ENCODE measurements at regions not wholly inside any gene's neighbourhood (a gene's known extent, or its start where the extent isn't known, plus 50 kb on each side); places are given as distances from the start of the nearest gene placed in this dataset.

DNA sequence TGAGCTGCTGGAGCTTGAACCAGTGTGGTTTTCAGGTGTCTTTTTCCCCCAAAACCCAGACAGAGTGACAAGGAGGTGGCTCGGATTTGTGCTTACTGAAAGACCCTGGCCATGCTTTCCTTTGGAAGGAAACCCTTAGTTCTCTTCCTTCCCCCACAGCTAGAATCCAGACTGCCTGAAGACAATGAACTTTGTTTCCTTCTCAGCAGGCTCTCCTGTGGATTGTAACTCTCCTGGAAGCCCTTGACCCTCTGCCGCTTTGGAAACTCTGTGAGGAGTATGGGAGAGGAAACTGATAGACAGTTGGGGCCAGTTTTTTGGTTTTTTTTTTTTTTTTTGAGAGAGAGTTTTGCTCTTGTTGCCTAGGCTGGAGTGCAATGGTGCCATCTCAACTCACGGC is 62.1 kb upstream of the SESN3 start:
- Histone ChIP-seq H3K27ac (no peak overlapping the region), H3K27me3 (no peaks in the 10 kb centered on the region), H3K9me3 (no peaks in the 10 kb centered on the region), H3K4me1 (peaks cover 0 to 4% (median 0%) of the 10 kb centered on the region in 4 donors), H3K4me3 (no peak overlapping the region), H3K36me3 (no peaks in the 10 kb centered on the region)
- intact Hi-C loops (cut with DNase I): no loop called here
- 100% methylated on average over 2 of the region's 3 CpGs for WGBS (ENCODE audit: insufficient coverage, low coverage, low lambda C conversion rate, missing lambda C conversion rate)
- no peak for ATAC-seq
- DNase-seq: no peak
- TF ChIP-seq POLR2A (IDR thresholded peaks at IDR 0.05): no peak
- TF ChIP-seq, protein P1, sequence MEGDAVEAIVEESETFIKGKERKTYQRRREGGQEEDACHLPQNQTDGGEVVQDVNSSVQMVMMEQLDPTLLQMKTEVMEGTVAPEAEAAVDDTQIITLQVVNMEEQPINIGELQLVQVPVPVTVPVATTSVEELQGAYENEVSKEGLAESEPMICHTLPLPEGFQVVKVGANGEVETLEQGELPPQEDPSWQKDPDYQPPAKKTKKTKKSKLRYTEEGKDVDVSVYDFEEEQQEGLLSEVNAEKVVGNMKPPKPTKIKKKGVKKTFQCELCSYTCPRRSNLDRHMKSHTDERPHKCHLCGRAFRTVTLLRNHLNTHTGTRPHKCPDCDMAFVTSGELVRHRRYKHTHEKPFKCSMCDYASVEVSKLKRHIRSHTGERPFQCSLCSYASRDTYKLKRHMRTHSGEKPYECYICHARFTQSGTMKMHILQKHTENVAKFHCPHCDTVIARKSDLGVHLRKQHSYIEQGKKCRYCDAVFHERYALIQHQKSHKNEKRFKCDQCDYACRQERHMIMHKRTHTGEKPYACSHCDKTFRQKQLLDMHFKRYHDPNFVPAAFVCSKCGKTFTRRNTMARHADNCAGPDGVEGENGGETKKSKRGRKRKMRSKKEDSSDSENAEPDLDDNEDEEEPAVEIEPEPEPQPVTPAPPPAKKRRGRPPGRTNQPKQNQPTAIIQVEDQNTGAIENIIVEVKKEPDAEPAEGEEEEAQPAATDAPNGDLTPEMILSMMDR (IDR thresholded peaks at IDR 0.05): no peak

DNA sequence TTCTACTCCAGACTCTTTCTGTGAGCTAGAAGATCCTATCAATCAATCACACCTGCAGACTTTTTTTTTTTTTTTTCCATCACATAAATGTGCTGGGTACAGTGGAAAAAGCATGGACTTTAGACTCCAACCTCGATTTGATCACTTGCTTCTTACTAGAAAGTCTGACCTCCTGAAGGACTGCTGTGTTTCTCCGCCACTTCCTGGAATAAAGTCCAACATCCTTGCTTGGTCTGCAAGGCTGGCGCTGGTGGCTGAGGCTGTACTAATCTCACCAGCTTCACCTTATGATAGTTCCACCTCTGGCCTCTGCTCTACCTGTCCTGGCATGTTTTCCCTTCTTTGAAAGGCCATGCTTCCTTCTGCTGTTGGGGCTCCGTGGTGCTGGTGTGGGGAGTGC is 60.9 kb upstream of the SESN3 start:
- no peak overlapping the region for H3K4me3 ChIP-seq
- ATAC-seq (no peak), DNase-seq (no peak)
- intact Hi-C loops (cut with DNase I): no loop called here
- H3K9me3 ChIP-seq: no peaks in the 10 kb centered on the region
- WGBS (ENCODE audit: insufficient coverage, low coverage, low lambda C conversion rate, missing lambda C conversion rate): 54% methylated on average over 4 of the region's 4 CpGs
- H3K36me3 ChIP-seq: no peaks in the 10 kb centered on the region
- H3K27ac ChIP-seq: no peak overlapping the region
- peaks cover 0 to 4% (median 0%) of the 10 kb centered on the region in 4 donors for H3K4me1 ChIP-seq
- no peak for TF ChIP-seq POLR2A (IDR thresholded peaks at IDR 0.05)
- TF ChIP-seq, protein P1 (IDR thresholded peaks at IDR 0.05): no peak
- H3K27me3 ChIP-seq: no peaks in the 10 kb centered on the region

DNA sequence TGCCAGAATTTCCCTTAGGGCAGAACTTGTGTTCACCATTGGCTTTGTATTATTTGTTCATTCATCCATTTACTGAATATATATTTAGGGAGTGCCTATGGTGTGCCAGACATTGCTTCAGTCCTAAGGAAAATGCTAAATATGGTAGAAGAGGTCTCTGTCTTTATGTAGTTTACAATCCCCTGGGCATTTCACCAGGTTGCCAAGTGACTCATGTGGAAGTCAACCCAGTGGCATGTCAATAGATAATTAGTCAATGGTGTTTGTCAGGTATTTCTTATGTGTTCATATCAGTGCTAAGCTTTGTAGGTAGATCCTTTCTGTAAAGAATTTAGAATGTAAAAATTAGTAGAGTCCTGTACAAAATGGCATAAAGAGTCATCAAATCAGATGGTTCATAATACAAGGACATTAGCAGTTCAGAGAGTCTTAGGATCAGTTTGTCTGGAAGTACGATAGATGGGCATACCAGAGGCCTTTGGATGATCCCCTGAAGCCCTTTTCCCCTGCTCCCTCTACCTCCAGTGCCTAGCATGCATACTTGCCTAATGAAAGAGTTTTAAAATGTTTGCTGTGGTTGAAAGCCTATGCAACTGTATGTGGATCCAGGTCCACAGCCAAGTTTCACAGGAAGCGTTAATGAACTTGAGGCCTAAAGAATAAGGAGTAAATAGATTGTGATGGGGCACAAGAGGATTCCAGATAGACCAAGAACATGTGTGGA is 58.5 kb upstream of the SESN3 start:
- intact Hi-C loops (cut with DNase I): no loop called here
- Histone ChIP-seq H3K36me3 (no peaks in the 10 kb centered on the region), H3K27ac (no peak overlapping the region), H3K4me1 (no peaks in the 10 kb centered on the region), H3K9me3 (no peaks in the 10 kb centered on the region), H3K4me3 (no peak overlapping the region), H3K27me3 (no peaks in the 10 kb centered on the region)
- WGBS (ENCODE audit: insufficient coverage, low coverage, low lambda C conversion rate, missing lambda C conversion rate): 91% methylated on average over 1 of the region's 2 CpGs
- DNase-seq (no peak), ATAC-seq (peak in 1 of 4 donors; percentile 50)
- TF ChIP-seq POLR2A (IDR thresholded peaks at IDR 0.05): no peak
- TF ChIP-seq, protein P1 (IDR thresholded peaks at IDR 0.05): no peak

DNA sequence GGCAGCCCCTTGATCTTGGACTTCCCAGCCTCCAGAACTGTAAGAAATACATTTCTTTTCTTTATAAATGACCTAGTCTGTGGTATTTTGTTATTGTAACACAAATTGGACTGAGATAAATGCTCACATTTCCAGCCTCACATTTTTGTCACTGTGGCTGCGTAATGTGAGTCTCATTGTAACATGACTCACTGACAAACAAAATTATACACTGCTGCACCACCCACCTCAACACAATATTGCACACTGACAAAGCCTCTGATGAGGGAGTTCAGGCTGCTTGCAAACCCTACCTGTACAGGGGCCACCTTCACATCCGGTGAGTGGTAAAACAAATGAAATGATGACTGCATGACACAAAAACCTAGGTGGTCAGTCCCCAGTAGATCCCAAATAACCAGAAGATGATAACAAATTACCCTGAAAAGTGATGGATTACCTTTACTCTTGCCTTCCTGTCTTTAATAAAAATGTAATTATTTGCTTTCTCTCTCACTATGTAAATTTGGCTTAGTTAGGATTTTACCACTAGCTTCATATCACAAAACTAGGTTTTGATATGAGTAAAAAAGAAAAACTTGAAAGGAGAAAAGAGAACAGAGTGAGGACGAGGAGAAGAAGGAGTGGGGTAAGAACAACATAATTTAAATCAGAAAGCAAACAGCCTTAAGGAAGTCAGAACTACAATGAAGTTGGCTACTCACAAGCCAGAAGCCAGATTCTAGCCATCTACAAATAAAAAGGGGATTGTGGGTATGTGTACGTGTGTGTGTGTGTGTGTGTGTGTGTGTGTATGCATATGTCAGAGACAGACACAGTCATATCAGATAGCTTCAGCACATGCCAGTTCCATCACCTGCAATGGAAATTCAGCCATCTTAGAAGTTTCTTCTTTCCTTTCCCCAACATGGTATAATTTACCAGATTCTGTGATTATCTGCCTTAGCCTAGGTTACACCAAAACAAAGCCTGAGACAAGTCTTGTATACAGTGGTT is 53.4 kb upstream of the SESN3 start:
- WGBS (ENCODE audit: insufficient coverage, low coverage, low lambda C conversion rate, missing lambda C conversion rate): 87% methylated on average over 4 of the region's 4 CpGs
- H3K4me3 ChIP-seq: no peak overlapping the region
- H3K9me3 ChIP-seq: no peaks in the 10 kb centered on the region
- DNase-seq: no peak
- H3K27ac ChIP-seq: peak overlapping the region in 1 of 3 donors; percentile 72
- ATAC-seq: no peak
- H3K27me3 ChIP-seq: no peaks in the 10 kb centered on the region
- peaks cover 0 to 28% (median 5%) of the 10 kb centered on the region in 4 donors for H3K4me1 ChIP-seq
- no peaks in the 10 kb centered on the region for H3K36me3 ChIP-seq
- intact Hi-C loops (cut with DNase I): no loop called here
- TF ChIP-seq POLR2A (IDR thresholded peaks at IDR 0.05): no peak
- TF ChIP-seq, protein P1 (IDR thresholded peaks at IDR 0.05): no peak

Data from right lobe of liver (tissue), 6 donors.